ENCODE measurements at regions not wholly inside any gene's neighbourhood (a gene's known extent, or its start where the extent isn't known, plus 50 kb on each side); places are given as distances from the start of the nearest gene placed in this dataset.
A peak's percentile ranks its signal among the peaks of the same experiment; 100 is the strongest.

GRCh38 chr5:171595401-171595800, 176.0 kb downstream of the FGF18 start:
- TF ChIP-seq, protein P1, sequence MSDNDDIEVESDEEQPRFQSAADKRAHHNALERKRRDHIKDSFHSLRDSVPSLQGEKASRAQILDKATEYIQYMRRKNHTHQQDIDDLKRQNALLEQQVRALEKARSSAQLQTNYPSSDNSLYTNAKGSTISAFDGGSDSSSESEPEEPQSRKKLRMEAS (IDR thresholded peaks at IDR 0.05): no peak
- TF ChIP-seq TAF1 (IDR thresholded peaks at IDR 0.05; ENCODE audit: low read depth) (no peak), EGR1 (IDR thresholded peaks at IDR 0.05) (peak; percentile 45; the same call in 1 of the 2 replicates), ZBTB7A (IDR thresholded peaks at IDR 0.05; ENCODE audit: low read depth) (no peak)
- TF ChIP-seq, protein P2, sequence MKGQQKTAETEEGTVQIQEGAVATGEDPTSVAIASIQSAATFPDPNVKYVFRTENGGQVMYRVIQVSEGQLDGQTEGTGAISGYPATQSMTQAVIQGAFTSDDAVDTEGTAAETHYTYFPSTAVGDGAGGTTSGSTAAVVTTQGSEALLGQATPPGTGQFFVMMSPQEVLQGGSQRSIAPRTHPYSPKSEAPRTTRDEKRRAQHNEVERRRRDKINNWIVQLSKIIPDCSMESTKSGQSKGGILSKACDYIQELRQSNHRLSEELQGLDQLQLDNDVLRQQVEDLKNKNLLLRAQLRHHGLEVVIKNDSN (IDR thresholded peaks at IDR 0.05): no peak

- TF ChIP-seq TCF12 (IDR thresholded peaks at IDR 0.05; ENCODE audit: low read depth) (no peak), ZBTB7A (IDR thresholded peaks at IDR 0.05; ENCODE audit: low read depth) (no peak), RAD21 (IDR thresholded peaks at IDR 0.05; ENCODE audit: low read depth) (no peak), CEBPB (IDR thresholded peaks at IDR 0.05) (no peak), TEAD4 (IDR thresholded peaks at IDR 0.05) (no peak), TAF1 (IDR thresholded peaks at IDR 0.05; ENCODE audit: low read depth) (no peak), EP300 (IDR thresholded peaks at IDR 0.05; ENCODE audit: borderline replicate concordance) (no peak), FOXM1 (IDR thresholded peaks at IDR 0.05; ENCODE audit: borderline replicate concordance, low read depth) (no peak), CREB1 (IDR thresholded peaks at IDR 0.05; ENCODE audit: low read depth) (no peak), EGR1 (IDR thresholded peaks at IDR 0.05) (no peak), YY1 (IDR thresholded peaks at IDR 0.05; ENCODE audit: low read depth) (no peak)
- TF ChIP-seq, protein P2 (IDR thresholded peaks at IDR 0.05): no peak
These were observed 176.4 kb downstream of the FGF18 start for GRCh38 chr5:171595801-171596231.

- no peak for TF ChIP-seq RAD21 (IDR thresholded peaks at IDR 0.05; ENCODE audit: low read depth)
- TF ChIP-seq YY1 (IDR thresholded peaks at IDR 0.05; ENCODE audit: low read depth): no peak
- TF ChIP-seq CREB1 (IDR thresholded peaks at IDR 0.05; ENCODE audit: low read depth): no peak
- TF ChIP-seq NFIC (IDR thresholded peaks at IDR 0.05): peak; percentile 56
- TF ChIP-seq CEBPB (IDR thresholded peaks at IDR 0.05): no peak
- TF ChIP-seq, protein P1 (IDR thresholded peaks at IDR 0.05): 0 out of 2 replicates have a peak, but pooled peaks have one; percentile 7
- no peak for TF ChIP-seq EGR1 (IDR thresholded peaks at IDR 0.05)
These were observed 177.0 kb downstream of the FGF18 start for GRCh38 chr5:171596391-171596878.

DNA sequence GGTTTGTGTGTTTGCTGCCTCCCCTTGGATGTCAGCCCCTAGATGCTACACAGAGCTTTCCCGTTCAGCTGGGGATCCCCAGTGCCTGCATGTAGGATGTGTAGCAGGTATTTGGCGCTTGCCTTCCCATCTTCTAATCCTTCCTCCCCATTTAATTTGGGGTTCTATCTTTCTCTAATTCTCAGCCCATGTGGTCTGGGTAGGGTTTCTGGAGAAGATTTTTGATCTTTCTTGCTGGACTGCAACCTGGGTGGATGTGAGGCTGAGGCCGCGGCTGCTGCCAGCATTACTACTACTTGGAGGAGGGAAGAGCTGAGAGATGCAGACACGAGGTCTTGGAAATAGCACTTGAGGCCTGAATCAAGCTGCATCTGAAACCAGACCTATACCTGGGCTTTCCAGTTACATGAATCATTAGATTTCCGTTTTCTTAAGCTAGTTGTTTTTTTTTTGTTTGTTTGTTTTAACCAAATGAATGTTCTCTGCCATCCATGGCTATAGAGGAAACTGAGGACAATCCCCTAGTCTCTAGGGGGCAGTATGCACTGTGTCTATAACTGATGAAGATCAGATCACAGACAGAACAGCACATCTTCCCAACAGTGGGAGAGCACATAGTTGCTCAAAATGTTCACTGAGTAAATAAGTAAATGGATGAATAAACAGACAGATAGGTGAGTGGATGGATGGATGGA, 178.6 kb downstream of the FGF18 start:
- no peak for TF ChIP-seq ZBTB7A (IDR thresholded peaks at IDR 0.05; ENCODE audit: low read depth)
- peak; percentile 37; the same call in 1 of the 2 replicates for TF ChIP-seq RAD21 (IDR thresholded peaks at IDR 0.05; ENCODE audit: low read depth)

- TF ChIP-seq TAF1 (IDR thresholded peaks at IDR 0.05; ENCODE audit: low read depth): no peak
- TF ChIP-seq TCF12 (IDR thresholded peaks at IDR 0.05; ENCODE audit: low read depth): no peak
- TF ChIP-seq, protein P2 (IDR thresholded peaks at IDR 0.05): no peak
- TF ChIP-seq YY1 (IDR thresholded peaks at IDR 0.05; ENCODE audit: low read depth): no peak
- TF ChIP-seq EGR1 (IDR thresholded peaks at IDR 0.05): no peak
- no peak for TF ChIP-seq RAD21 (IDR thresholded peaks at IDR 0.05; ENCODE audit: low read depth)
- TF ChIP-seq FOXM1 (IDR thresholded peaks at IDR 0.05; ENCODE audit: borderline replicate concordance, low read depth): no peak
- TF ChIP-seq REST (IDR thresholded peaks at IDR 0.05; ENCODE audit: low read depth): no peak
- TF ChIP-seq ZBTB7A (IDR thresholded peaks at IDR 0.05; ENCODE audit: low read depth): no peak
- no peak for TF ChIP-seq NFIC (IDR thresholded peaks at IDR 0.05)
These were observed 179.2 kb downstream of the FGF18 start for GRCh38 chr5:171598641-171599152.

DNA sequence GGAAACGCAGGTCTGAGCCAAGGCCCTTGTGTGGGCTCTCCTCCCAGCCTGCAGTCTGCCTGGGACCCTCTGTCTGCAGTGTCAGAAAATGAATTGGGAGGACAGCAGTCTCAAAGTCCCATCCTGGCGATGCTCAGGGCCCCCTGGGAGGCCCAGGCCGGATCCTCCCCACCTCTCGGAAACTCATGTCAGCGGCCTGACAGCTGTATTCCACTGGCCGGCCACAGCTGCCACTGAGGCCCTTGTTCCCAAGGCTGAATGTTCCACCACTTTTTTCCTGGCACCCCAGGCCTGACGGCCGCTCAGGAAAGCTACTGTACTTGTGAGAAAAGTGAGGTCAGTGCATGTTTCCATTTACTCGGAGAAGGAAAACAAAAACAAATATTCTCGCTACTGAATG, 180.0 kb downstream of the FGF18 start:
- TF ChIP-seq CREB1 (IDR thresholded peaks at IDR 0.05; ENCODE audit: low read depth) (no peak), TEAD4 (IDR thresholded peaks at IDR 0.05) (no peak)

- TF ChIP-seq REST (IDR thresholded peaks at IDR 0.05; ENCODE audit: low read depth) (no peak), YY1 (IDR thresholded peaks at IDR 0.05; ENCODE audit: low read depth) (no peak), CEBPB (IDR thresholded peaks at IDR 0.05) (no peak), EGR1 (IDR thresholded peaks at IDR 0.05) (no peak), FOXM1 (IDR thresholded peaks at IDR 0.05; ENCODE audit: borderline replicate concordance, low read depth) (no peak), RAD21 (IDR thresholded peaks at IDR 0.05; ENCODE audit: low read depth) (no peak), EP300 (IDR thresholded peaks at IDR 0.05; ENCODE audit: borderline replicate concordance) (no peak), ZBTB7A (IDR thresholded peaks at IDR 0.05; ENCODE audit: low read depth) (no peak), TCF12 (IDR thresholded peaks at IDR 0.05; ENCODE audit: low read depth) (no peak), NFIC (IDR thresholded peaks at IDR 0.05) (no peak), TEAD4 (IDR thresholded peaks at IDR 0.05) (no peak), TAF1 (IDR thresholded peaks at IDR 0.05; ENCODE audit: low read depth) (no peak), CREB1 (IDR thresholded peaks at IDR 0.05; ENCODE audit: low read depth) (no peak)
- TF ChIP-seq, protein P1 (IDR thresholded peaks at IDR 0.05): no peak
- TF ChIP-seq, protein P2 (IDR thresholded peaks at IDR 0.05): no peak
These were observed 180.6 kb downstream of the FGF18 start for GRCh38 chr5:171599957-171600612.
